A549 (cell line): ENCODE measurements at regions not wholly inside any gene's neighbourhood (a gene's known extent, or its start where the extent isn't known, plus 50 kb on each side); places are given as distances from the start of the nearest gene placed in this dataset.

ENCODE experiments used
- ATAC-seq, 2 experiments: fragments of 200-7000 bp in 1 of 2; fragments of >200 bp in 1 of 2; cut with Nextera tagmentation in 1 of 2; cut with Tn5 transposase in 1 of 2; 3 replicates each; pipeline versions ENCODE4 v1.8.0 to v1.9.1; 2018 to 2020; ENCODE audit warnings: mild to moderate bottlenecking in 1 of 2, moderate library complexity in 1 of 2
- CTCF ChIA-PET: fragments of 300-600 bp; sonication (Branson Sonifier 250); formaldehyde crosslinking; extraction: SDS; loops from one replicate; lab custom pipeline; 2021; ENCODE audit warnings: antibody characterized with exemption, inconsistent platforms; lab: Yijun Ruan, JAX
- POLR2A ChIA-PET: fragments of 350-600 bp; formaldehyde crosslinking; extraction: SDS; loops from one replicate; lab custom pipeline; 2021; ENCODE audit warnings: antibody characterized with exemption, inconsistent platforms; lab: Yijun Ruan, JAX
- DNase-seq, 2 experiments: peaks; one replicate each; pipeline versions ENCODE4 v3.0.0 to v3.0.0-alpha.2; 2011 to 2016; ENCODE audit warnings: low read depth in 1 of 2, low spot score in 1 of 2
- FAIRE-seq: peaks from 2 replicates; lab custom pipeline; 2011; peaks lifted over from hg19 to GRCh38; lab: Jason Lieb, UNC
- H3K27ac ChIP-seq, 2 experiments: fragments of >200 bp; sonication (Bioruptor Twin); formaldehyde crosslinking; 3 replicates each; pipeline ENCODE4 v1.5.1; 2016 to 2017
- H3K4me1 ChIP-seq: fragments of >200 bp; sonication (Bioruptor Twin); formaldehyde crosslinking; 3 replicates; pipeline ENCODE4 v1.6.1; 2016
- H3K4me2 ChIP-seq: fragments of >200 bp; sonication (Bioruptor Twin); formaldehyde crosslinking; 3 replicates; pipeline ENCODE4 v1.6.1; 2016
- H3K4me3 ChIP-seq: fragments of >200 bp; sonication (Bioruptor Twin); formaldehyde crosslinking; 3 replicates; pipeline ENCODE4 v1.5.1; 2016
- H3K9me3 ChIP-seq: fragments of >200 bp; sonication (Bioruptor Twin); formaldehyde crosslinking; 3 replicates; pipeline ENCODE4 v1.6.1; 2016
- BHLHE40 ChIP-seq: IDR thresholded peaks from 2 replicates; pipeline ENCODE4 v1.6.1; 2012; ENCODE audit warnings: low read depth, low read length, inconsistent platforms
- CBX2 ChIP-seq: fragments of 200-600 bp; sonication (generic); IDR thresholded peaks from 2 replicates; pipeline ENCODE4 v1.6.1; 2016; ENCODE audit warnings: low read depth, mild to moderate bottlenecking, borderline replicate concordance
- CHD2 ChIP-seq: fragments of 150-350 bp; IDR thresholded peaks from 2 replicates; pipeline ENCODE4 v1.6.1; 2014; ENCODE audit warnings: low read length; ENCODE audit not compliant: partially characterized antibody
- CHD4 ChIP-seq: fragments of 200-600 bp; sonication (generic); IDR thresholded peaks from 2 replicates; pipeline ENCODE4 v1.6.1; 2016; ENCODE audit warnings: antibody characterized with exemption, mild to moderate bottlenecking, borderline replicate concordance
- EP300 ChIP-seq, 2 experiments: fragments of >200 bp; sonication (Bioruptor Twin); formaldehyde crosslinking; IDR thresholded peaks; 2 replicates in 1 of 2; 3 replicates in 1 of 2; pipeline ENCODE4 v1.6.1; 2016 to 2017
- FOXS1 ChIP-seq: fragments of 250-450 bp; sonication (Bioruptor Pico); IDR thresholded peaks from 2 replicates; pipeline ENCODE4 v1.5.0; 2020; ENCODE audit warnings: mild to moderate bottlenecking, moderate library complexity
- HOXA7 ChIP-seq: fragments of 250-450 bp; sonication (Bioruptor Pico); IDR thresholded peaks from 2 replicates; pipeline ENCODE4 v1.5.0; 2020; ENCODE audit warnings: mild to moderate bottlenecking, moderate library complexity
- HOXB13 ChIP-seq: fragments of 250-450 bp; sonication (Bioruptor Pico); IDR thresholded peaks from 2 replicates; pipeline ENCODE4 v1.5.0; 2020; ENCODE audit warnings: low read depth, mild to moderate bottlenecking, moderate library complexity
- HOXB5 ChIP-seq: fragments of 250-450 bp; sonication (Bioruptor Pico); IDR thresholded peaks from 2 replicates; pipeline ENCODE4 v1.5.0; 2020; ENCODE audit warnings: mild to moderate bottlenecking, moderate library complexity
- JUN ChIP-seq, 2 experiments: fragments of >200 bp; sonication (Bioruptor Twin); formaldehyde crosslinking; IDR thresholded peaks; 2 replicates in 1 of 2; 3 replicates in 1 of 2; pipeline ENCODE4 v1.6.1; 2016 to 2017
- MAFK ChIP-seq: fragments of 450-650 bp; IDR thresholded peaks from 2 replicates; pipeline ENCODE4 v1.6.1; 2014; ENCODE audit not compliant: partially characterized antibody
- MYC ChIP-seq: IDR thresholded peaks from 2 replicates; pipeline ENCODE4 v1.6.1; 2012; ENCODE audit warnings: mild to moderate bottlenecking, inconsistent platforms, low read length, improper control_type of control experiment, borderline replicate concordance
- POLR2A ChIP-seq: IDR thresholded peaks from 2 replicates; pipeline ENCODE4 v1.6.1; 2012; ENCODE audit warnings: mild to moderate bottlenecking, low read length
- POLR2AphosphoS2 ChIP-seq: conservative IDR thresholded peaks from 2 replicates; pipeline ENCODE4 v1.6.1; 2012; ENCODE audit warnings: low read length, improper control_type of control experiment, inconsistent platforms
- RAD21 ChIP-seq, 2 experiments: fragments of >200 bp in 1 of 2; sonication (Bioruptor Twin) in 1 of 2; formaldehyde crosslinking in 1 of 2; IDR thresholded peaks in 1 of 2; conservative IDR thresholded peaks in 1 of 2; 2 replicates in 1 of 2; 3 replicates in 1 of 2; pipeline ENCODE4 v1.6.1; 2012 to 2018; ENCODE audit warnings: inconsistent platforms in 1 of 2
- RNF2 ChIP-seq: fragments of 200-600 bp; sonication (generic); IDR thresholded peaks from 2 replicates; pipeline ENCODE4 v1.6.1; 2016; ENCODE audit warnings: low read depth, mild to moderate bottlenecking, antibody characterized with exemption, moderate library complexity, borderline replicate concordance
- SMC3 ChIP-seq: fragments of >200 bp; sonication (Bioruptor Twin); formaldehyde crosslinking; IDR thresholded peaks from 3 replicates; pipeline ENCODE4 v1.6.1; 2018; ENCODE audit warnings: inconsistent platforms
- ZC3H11A ChIP-seq: fragments of 450-650 bp; IDR thresholded peaks from 2 replicates; pipeline ENCODE4 v1.6.1; 2014; ENCODE audit warnings: antibody characterized with exemption, mild to moderate bottlenecking
- ZNF302 ChIP-seq: fragments of 250-450 bp; sonication (Bioruptor Pico); IDR thresholded peaks from 2 replicates; pipeline ENCODE4 v1.9.0; 2021; ENCODE audit warnings: inconsistent platforms, mild to moderate bottlenecking, moderate library complexity
- WGBS: methylation state at CpG from one replicate; pipeline ENCODE4 v1.1.6; 2017; ENCODE audit errors: missing lambda C conversion rate; 5-methylcytosine and 5-hydroxymethylcytosine counted together
- TF ChIP-seq, protein P1 (sequence below): fragments of >200 bp; sonication (Bioruptor Twin); formaldehyde crosslinking; IDR thresholded peaks from 3 replicates; pipeline ENCODE4 v1.5.1; 2016
- TF ChIP-seq, protein P2 (sequence below): IDR thresholded peaks from 2 replicates; pipeline ENCODE4 v1.6.1; 2012; ENCODE audit warnings: low read depth, borderline replicate concordance
- TF ChIP-seq, protein P3 (sequence below): fragments of 200-600 bp; sonication (generic); IDR thresholded peaks from 2 replicates; pipeline ENCODE4 v1.6.1; 2016; ENCODE audit warnings: antibody characterized with exemption, mild to moderate bottlenecking, moderate library complexity

DNA sequence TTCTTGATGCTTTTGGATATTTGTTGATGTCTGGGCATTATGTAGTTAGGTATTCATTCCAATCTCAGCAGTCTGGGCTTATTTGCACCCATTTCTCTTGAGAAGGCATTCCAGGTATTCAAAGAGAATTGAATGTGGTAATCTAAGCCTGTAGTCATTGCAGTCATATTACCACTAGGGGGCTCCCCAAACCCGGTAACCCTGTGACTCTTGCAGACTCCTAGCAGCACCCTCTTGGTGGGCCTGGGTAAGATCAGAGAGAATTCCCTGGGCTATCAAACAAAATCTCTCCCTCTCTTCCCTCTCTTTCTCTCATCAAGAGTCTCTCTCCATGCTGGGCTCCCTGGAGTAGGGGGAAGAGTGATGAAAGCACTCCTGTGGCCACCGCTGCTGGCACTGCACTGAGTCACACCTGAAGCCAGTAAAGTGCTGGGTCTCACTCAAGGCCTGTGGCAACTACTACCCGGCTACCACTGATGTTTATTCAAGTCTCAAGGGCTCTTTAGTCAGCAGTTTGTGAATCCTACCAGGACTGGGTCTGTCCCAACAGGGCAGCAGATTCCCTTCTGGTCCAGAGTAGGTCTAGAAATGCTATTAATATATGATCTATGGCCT is 187.7 kb upstream of the NUDT10 start:
- ATAC-seq = peak; percentile 59 to 86; a peak in 4 of 6 replicates
- DNase-seq = peak; percentile 8 to 40
- POLR2A ChIA-PET = no interaction called here
- no peaks in the 10 kb centered on the region for H3K4me1 ChIP-seq
- 21% methylated on average over 3 of the region's 3 CpGs for WGBS
- TF ChIP-seq, protein P1, sequence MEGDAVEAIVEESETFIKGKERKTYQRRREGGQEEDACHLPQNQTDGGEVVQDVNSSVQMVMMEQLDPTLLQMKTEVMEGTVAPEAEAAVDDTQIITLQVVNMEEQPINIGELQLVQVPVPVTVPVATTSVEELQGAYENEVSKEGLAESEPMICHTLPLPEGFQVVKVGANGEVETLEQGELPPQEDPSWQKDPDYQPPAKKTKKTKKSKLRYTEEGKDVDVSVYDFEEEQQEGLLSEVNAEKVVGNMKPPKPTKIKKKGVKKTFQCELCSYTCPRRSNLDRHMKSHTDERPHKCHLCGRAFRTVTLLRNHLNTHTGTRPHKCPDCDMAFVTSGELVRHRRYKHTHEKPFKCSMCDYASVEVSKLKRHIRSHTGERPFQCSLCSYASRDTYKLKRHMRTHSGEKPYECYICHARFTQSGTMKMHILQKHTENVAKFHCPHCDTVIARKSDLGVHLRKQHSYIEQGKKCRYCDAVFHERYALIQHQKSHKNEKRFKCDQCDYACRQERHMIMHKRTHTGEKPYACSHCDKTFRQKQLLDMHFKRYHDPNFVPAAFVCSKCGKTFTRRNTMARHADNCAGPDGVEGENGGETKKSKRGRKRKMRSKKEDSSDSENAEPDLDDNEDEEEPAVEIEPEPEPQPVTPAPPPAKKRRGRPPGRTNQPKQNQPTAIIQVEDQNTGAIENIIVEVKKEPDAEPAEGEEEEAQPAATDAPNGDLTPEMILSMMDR = peak; percentile 42; the same call in 2 of the 3 replicates
- TF ChIP-seq RAD21 (conservative IDR thresholded peaks at IDR 0.05 in 1 of 2, IDR thresholded peaks at IDR 0.05 in 1 of 2) = peak; percentile 19 to 49; a peak in 3 of 5 replicates
- no peak for TF ChIP-seq BHLHE40
- TF ChIP-seq SMC3 = peak; percentile 21; the same call in 1 of the 3 replicates
- H3K4me2 ChIP-seq = no peak overlapping the region
- no peak for FAIRE-seq
- no peaks in the 10 kb centered on the region for H3K9me3 ChIP-seq
- no peak overlapping the region for H3K27ac ChIP-seq
- CTCF ChIA-PET = interaction anchor here (1.4 kb wide), 1 partner anchor 10 kb away, joined by 5 read pairs; no protein-coding TSS in a partner anchor
- no peak overlapping the region for H3K4me3 ChIP-seq

DNA sequence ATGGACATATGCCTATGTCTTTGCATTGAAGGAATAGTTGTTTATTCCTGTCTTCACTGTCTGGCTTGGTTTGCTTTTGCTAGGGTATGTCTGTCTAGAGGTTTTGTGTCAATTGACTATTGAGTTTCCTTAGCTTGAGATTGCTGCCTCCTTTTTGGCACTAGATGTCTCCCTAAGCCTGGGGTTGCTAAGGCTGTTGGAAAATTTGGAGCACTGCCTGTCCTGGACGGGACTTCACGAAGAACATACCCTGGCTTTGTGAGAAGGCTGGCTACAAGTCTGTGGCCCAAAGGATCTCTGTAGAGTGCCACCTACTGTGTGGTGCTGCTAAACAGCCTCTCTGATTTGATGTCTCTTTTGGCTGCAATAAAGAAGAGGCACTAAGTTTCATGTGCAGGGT is 183.8 kb upstream of the NUDT10 start:
- Histone ChIP-seq H3K4me2 (no peak overlapping the region), H3K4me3 (no peak overlapping the region), H3K4me1 (no peaks in the 10 kb centered on the region), H3K27ac (no peak overlapping the region), H3K9me3 (no peaks in the 10 kb centered on the region)
- ATAC-seq (peak in 1 of 2 experiments; percentile 38; a peak in 1 of 6 replicates), FAIRE-seq (peak; percentile 74), DNase-seq (peak in 1 of 2 experiments; percentile 12)
- 0% methylated on average over 2 of the region's 2 CpGs for WGBS
- CTCF ChIA-PET = interaction anchor here (0.7 to 1.3 kb wide), 2 partner anchors 272 to 312 kb away, joined by 3 to 4 read pairs; no protein-coding TSS in a partner anchor
- TF ChIP-seq, protein P2, sequence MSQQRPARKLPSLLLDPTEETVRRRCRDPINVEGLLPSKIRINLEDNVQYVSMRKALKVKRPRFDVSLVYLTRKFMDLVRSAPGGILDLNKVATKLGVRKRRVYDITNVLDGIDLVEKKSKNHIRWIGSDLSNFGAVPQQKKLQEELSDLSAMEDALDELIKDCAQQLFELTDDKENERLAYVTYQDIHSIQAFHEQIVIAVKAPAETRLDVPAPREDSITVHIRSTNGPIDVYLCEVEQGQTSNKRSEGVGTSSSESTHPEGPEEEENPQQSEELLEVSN = no peak
- TF ChIP-seq, protein P3, sequence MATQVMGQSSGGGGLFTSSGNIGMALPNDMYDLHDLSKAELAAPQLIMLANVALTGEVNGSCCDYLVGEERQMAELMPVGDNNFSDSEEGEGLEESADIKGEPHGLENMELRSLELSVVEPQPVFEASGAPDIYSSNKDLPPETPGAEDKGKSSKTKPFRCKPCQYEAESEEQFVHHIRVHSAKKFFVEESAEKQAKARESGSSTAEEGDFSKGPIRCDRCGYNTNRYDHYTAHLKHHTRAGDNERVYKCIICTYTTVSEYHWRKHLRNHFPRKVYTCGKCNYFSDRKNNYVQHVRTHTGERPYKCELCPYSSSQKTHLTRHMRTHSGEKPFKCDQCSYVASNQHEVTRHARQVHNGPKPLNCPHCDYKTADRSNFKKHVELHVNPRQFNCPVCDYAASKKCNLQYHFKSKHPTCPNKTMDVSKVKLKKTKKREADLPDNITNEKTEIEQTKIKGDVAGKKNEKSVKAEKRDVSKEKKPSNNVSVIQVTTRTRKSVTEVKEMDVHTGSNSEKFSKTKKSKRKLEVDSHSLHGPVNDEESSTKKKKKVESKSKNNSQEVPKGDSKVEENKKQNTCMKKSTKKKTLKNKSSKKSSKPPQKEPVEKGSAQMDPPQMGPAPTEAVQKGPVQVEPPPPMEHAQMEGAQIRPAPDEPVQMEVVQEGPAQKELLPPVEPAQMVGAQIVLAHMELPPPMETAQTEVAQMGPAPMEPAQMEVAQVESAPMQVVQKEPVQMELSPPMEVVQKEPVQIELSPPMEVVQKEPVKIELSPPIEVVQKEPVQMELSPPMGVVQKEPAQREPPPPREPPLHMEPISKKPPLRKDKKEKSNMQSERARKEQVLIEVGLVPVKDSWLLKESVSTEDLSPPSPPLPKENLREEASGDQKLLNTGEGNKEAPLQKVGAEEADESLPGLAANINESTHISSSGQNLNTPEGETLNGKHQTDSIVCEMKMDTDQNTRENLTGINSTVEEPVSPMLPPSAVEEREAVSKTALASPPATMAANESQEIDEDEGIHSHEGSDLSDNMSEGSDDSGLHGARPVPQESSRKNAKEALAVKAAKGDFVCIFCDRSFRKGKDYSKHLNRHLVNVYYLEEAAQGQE = no peak
- TF ChIP-seq, protein P1 = no peak; the same call in 2 of the 3 replicates
- TF ChIP-seq POLR2A = no peak
- peak in 1 of 2 experiments; percentile 39; a peak in 2 of 5 replicates for TF ChIP-seq RAD21 (conservative IDR thresholded peaks at IDR 0.05 in 1 of 2, IDR thresholded peaks at IDR 0.05 in 1 of 2)
- no peak for TF ChIP-seq JUN (IDR thresholded peaks at IDR 0.05)
- no peak for TF ChIP-seq ZNF302 (CRISPR knock-in tag)
- POLR2A ChIA-PET = no interaction called here

DNA sequence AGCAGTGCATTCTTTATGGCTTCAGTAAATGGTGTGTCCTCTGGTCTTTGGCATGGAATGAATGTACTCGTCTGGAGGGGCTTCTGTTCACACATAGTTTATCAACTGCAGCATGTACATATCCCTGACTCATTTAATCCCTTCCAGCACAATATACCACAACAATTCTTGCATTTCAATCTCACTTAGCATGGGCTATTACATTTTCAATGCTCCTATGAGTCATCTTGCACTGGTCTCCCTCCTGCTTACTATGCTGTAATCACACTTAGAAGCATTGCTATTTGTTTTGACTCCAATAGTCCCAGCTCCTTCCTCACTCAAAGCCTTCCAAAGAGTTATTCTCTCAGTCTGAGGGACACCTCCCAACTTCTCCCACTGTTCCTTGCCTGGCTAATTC is 180.9 kb upstream of the NUDT10 start:
- 5% methylated on average over 1 of the region's 1 CpG for WGBS
- no peak for TF ChIP-seq POLR2AphosphoS2
- no peak for TF ChIP-seq CHD4
- TF ChIP-seq ZC3H11A = no peak
- TF ChIP-seq, protein P2 = no peak
- TF ChIP-seq RNF2 = no peak
- TF ChIP-seq CBX2 = no peak
- no peak for TF ChIP-seq MYC
- no peak for TF ChIP-seq HOXB5
- no peak for TF ChIP-seq HOXA7
- no peak for TF ChIP-seq EP300 (IDR thresholded peaks at IDR 0.05)
- TF ChIP-seq JUN (IDR thresholded peaks at IDR 0.05) = no peak
- TF ChIP-seq FOXS1 (CRISPR knock-in tag) = no peak
- TF ChIP-seq CHD2 = no peak
- TF ChIP-seq HOXB13 (CRISPR knock-in tag) = no peak
- TF ChIP-seq MAFK = no peak

More for the DNA sequence above, 180.9 kb upstream of the NUDT10 start:
- no peak for FAIRE-seq
- no peak for ATAC-seq
- no peaks in the 10 kb centered on the region for H3K4me1 ChIP-seq
- ChIA-PET CTCF (no interaction called here), POLR2A (no interaction called here)
- no peak for DNase-seq
- no peak overlapping the region for H3K4me2 ChIP-seq
- H3K9me3 ChIP-seq = no peaks in the 10 kb centered on the region
- H3K27ac ChIP-seq = no peak overlapping the region
- no peak overlapping the region for H3K4me3 ChIP-seq
